ENCODE measurements at regions not wholly inside any gene's neighbourhood (a gene's known extent, or its start where the extent isn't known, plus 50 kb on each side); places are given as distances from the start of the nearest gene placed in this dataset.

- no peak for DNase-seq (ENCODE audit: low spot score)
- Histone ChIP-seq H3K27me3 (no peaks in the 10 kb centered on the region), H3K9me3 (no peaks in the 10 kb centered on the region), H3K4me3 (no peak overlapping the region), H3K4me1 (no peaks in the 10 kb centered on the region), H3K27ac (no peak overlapping the region), H3K36me3 (no peaks in the 10 kb centered on the region)
- no peak for TF ChIP-seq CTCF (IDR thresholded peaks at IDR 0.05)
Observed at GRCh38 chr20:22438346-22438745, 146.0 kb downstream of the FOXA2 start.

DNA sequence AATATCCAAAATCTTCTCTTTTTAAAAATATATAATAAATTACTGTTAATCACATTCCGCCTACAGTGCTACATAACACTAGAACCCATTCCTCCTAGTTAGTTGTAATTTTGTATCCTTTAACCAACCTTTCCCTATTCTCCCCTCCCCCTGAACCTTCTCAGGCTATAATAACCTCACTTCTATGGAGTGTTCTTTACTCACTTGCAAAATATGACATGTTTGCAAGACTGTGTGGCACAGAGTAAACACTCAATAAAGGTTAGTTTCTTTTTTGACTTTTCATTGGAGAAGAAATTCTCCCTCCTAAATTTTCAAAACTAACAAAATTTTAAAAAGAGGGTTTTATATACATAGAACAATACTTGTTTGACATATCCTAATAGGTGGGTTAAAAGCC lies 147.0 kb downstream of the FOXA2 start:
- Histone ChIP-seq H3K4me3 (no peak overlapping the region), H3K36me3 (no peaks in the 10 kb centered on the region), H3K4me1 (no peaks in the 10 kb centered on the region), H3K9me3 (no peaks in the 10 kb centered on the region), H3K27ac (no peak overlapping the region), H3K27me3 (no peaks in the 10 kb centered on the region)
- DNase-seq (ENCODE audit: low spot score) = no peak
- TF ChIP-seq CTCF (IDR thresholded peaks at IDR 0.05) = no peak

- Histone ChIP-seq H3K4me3 (no peak overlapping the region), H3K36me3 (no peaks in the 10 kb centered on the region), H3K27me3 (no peaks in the 10 kb centered on the region), H3K9me3 (peaks cover 0 to 4% of the 10 kb centered on the region in 2 donors), H3K27ac (no peak overlapping the region), H3K4me1 (no peaks in the 10 kb centered on the region)
- TF ChIP-seq CTCF (IDR thresholded peaks at IDR 0.05) = no peak
- no peak for DNase-seq (ENCODE audit: low spot score)
Observed at GRCh38 chr20:22431419-22431818, 153.0 kb downstream of the FOXA2 start.

- Histone ChIP-seq H3K27me3 (no peaks in the 10 kb centered on the region), H3K36me3 (no peaks in the 10 kb centered on the region), H3K4me3 (no peak overlapping the region), H3K27ac (no peak overlapping the region), H3K9me3 (peaks cover 0 to 4% of the 10 kb centered on the region in 2 donors), H3K4me1 (no peaks in the 10 kb centered on the region)
- no peak for DNase-seq (ENCODE audit: low spot score)
- TF ChIP-seq CTCF (IDR thresholded peaks at IDR 0.05) = no peak
Observed at GRCh38 chr20:22430746-22431168, 153.6 kb downstream of the FOXA2 start.

- H3K4me1 ChIP-seq = no peaks in the 10 kb centered on the region
Observed at GRCh38 chr20:22430154-22430745, 154.1 kb downstream of the FOXA2 start.

More at GRCh38 chr20:22430154-22430745, 154.1 kb downstream of the FOXA2 start:
- no peaks in the 10 kb centered on the region for H3K36me3 ChIP-seq
- H3K27me3 ChIP-seq = no peaks in the 10 kb centered on the region
- no peak for TF ChIP-seq CTCF (IDR thresholded peaks at IDR 0.05)
- no peak overlapping the region for H3K27ac ChIP-seq
- DNase-seq (ENCODE audit: low spot score) = no peak
- H3K4me3 ChIP-seq = no peak overlapping the region
- H3K9me3 ChIP-seq = peaks cover 0 to 4% of the 10 kb centered on the region in 2 donors
